Lower leg skin (tissue), 4 donors: ENCODE measurements at regions not wholly inside any gene's neighbourhood (a gene's known extent, or its start where the extent isn't known, plus 50 kb on each side); places are given as distances from the start of the nearest gene placed in this dataset.

Source experiments
- DNase-seq, 2 donors: peaks; one replicate each; pipeline ENCODE4 v3.0.0-alpha.2; 2019; ENCODE audit warnings: low spot score in 2 of 2
- H3K4me3 ChIP-seq: fragments of 200-600 bp; sonication (generic); 2 replicates; pipeline ENCODE4 v1.5.1; 2017; ENCODE audit warnings: mild to moderate bottlenecking, low read depth; ENCODE audit not compliant: poor library complexity, severe bottlenecking
- CTCF ChIP-seq, 3 donors: fragments of 450-650 bp; IDR thresholded peaks; one replicate each; pipeline ENCODE4 v1.5.1; 2016; ENCODE audit warnings: antibody characterized with exemption in 3 of 3, mild to moderate bottlenecking in 3 of 3, moderate library complexity in 2 of 3
- POLR2A ChIP-seq, 2 donors: fragments of 450-650 bp; IDR thresholded peaks; one replicate each; pipeline ENCODE4 v1.6.1; 2016 to 2017; ENCODE audit warnings: antibody characterized with exemption in 2 of 2, mild to moderate bottlenecking in 1 of 2, moderate library complexity in 1 of 2
- WGBS, 2 donors: methylation state at CpG; one replicate each; pipeline ENCODE4 v1.1.5; 2018; 5-methylcytosine and 5-hydroxymethylcytosine counted together
- intact Hi-C: fragments of 100-400 bp; cut with DNase I; formaldehyde crosslinking; loops from one replicate; pipeline ENCODE4 v1.15.0; 2023; ENCODE audit warnings: low total_unique reads

GRCh38 chr22:27247701-27248434 is 553.7 kb downstream of the MN1 start:
- no peak overlapping the region for H3K4me3 ChIP-seq
- intact Hi-C loops = no loop called here
- WGBS, 2 donors = 25 to 30% methylated on average over 11 of the region's 11 CpGs
- TF ChIP-seq POLR2A (IDR thresholded peaks at IDR 0.05) (no peak), CTCF (IDR thresholded peaks at IDR 0.05) (no peak)
- DNase-seq = no peak

GRCh38 chr22:27250418-27250817 is 551.1 kb downstream of the MN1 start:
- H3K4me3 ChIP-seq = no peak overlapping the region
- no peak for DNase-seq
- no peak for TF ChIP-seq CTCF (IDR thresholded peaks at IDR 0.05)
- no peak for TF ChIP-seq POLR2A (IDR thresholded peaks at IDR 0.05)
- intact Hi-C loops = no loop called here
- WGBS, 2 donors = 94 to 95% methylated on average over 5 of the region's 5 CpGs

GRCh38 chr22:27250886-27251285 is 550.7 kb downstream of the MN1 start:
- no peak for DNase-seq
- intact Hi-C loops = no loop called here

GRCh38 chr22:27251563-27251962 is 550.0 kb downstream of the MN1 start:
- no peak for TF ChIP-seq CTCF (IDR thresholded peaks at IDR 0.05)
- TF ChIP-seq POLR2A (IDR thresholded peaks at IDR 0.05) = no peak
- 76 to 84% methylated on average over 2 of the region's 2 CpGs for WGBS, 2 donors
- intact Hi-C loops = no loop called here
- H3K4me3 ChIP-seq = no peak overlapping the region
- DNase-seq = no peak

More at GRCh38 chr22:27250886-27251285, 550.7 kb downstream of the MN1 start:
- WGBS, 2 donors = 89 to 92% methylated on average over 5 of the region's 5 CpGs
- H3K4me3 ChIP-seq = no peak overlapping the region
- TF ChIP-seq CTCF (IDR thresholded peaks at IDR 0.05) = no peak
- TF ChIP-seq POLR2A (IDR thresholded peaks at IDR 0.05) = no peak

- 63 to 71% methylated on average over 9 of the region's 9 CpGs for WGBS, 2 donors
- peak in 1 of 2 donors; percentile 46 for DNase-seq
- intact Hi-C loops = no loop called here
- no peak overlapping the region for H3K4me3 ChIP-seq
- TF ChIP-seq CTCF (IDR thresholded peaks at IDR 0.05) (no peak), POLR2A (IDR thresholded peaks at IDR 0.05) (no peak)
Measured at GRCh38 chr22:27252282-27253049, 549.1 kb downstream of the MN1 start.
